ENCODE measurements at regions not wholly inside any gene's neighbourhood (a gene's known extent, or its start where the extent isn't known, plus 50 kb on each side); places are given as distances from the start of the nearest gene placed in this dataset.

DNA sequence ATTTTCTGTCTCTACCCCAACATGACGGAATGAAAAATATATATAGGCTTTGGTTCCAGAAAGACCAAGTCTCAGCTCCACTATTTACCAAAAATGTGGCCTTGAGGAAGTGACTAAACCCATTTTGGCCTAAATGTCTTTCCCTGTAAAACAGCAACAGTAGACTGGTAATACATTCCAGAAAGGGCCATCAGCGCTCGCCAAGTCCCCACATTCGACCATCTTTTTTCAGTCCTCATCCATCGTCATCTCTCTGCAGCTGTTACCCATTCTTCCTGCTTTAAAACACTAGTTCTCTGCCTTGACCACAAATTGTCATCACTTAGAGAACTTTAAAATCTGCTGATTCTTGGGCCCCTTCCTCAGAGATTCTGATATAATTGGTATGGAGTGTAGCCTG is 183.8 kb upstream of the CTAGE1 start:
- no peak for TF ChIP-seq CTCF (IDR thresholded peaks at IDR 0.05)
- TF ChIP-seq EP300 (IDR thresholded peaks at IDR 0.05) = no peak
- no peak for TF ChIP-seq POLR2A (IDR thresholded peaks at IDR 0.05)
- TF ChIP-seq POLR2AphosphoS5 (IDR thresholded peaks at IDR 0.05) = no peak

All from suprapubic skin (tissue), 4 donors.